ENCODE measurements at regions not wholly inside any gene's neighbourhood (a gene's known extent, or its start where the extent isn't known, plus 50 kb on each side); places are given as distances from the start of the nearest gene placed in this dataset.

DNA sequence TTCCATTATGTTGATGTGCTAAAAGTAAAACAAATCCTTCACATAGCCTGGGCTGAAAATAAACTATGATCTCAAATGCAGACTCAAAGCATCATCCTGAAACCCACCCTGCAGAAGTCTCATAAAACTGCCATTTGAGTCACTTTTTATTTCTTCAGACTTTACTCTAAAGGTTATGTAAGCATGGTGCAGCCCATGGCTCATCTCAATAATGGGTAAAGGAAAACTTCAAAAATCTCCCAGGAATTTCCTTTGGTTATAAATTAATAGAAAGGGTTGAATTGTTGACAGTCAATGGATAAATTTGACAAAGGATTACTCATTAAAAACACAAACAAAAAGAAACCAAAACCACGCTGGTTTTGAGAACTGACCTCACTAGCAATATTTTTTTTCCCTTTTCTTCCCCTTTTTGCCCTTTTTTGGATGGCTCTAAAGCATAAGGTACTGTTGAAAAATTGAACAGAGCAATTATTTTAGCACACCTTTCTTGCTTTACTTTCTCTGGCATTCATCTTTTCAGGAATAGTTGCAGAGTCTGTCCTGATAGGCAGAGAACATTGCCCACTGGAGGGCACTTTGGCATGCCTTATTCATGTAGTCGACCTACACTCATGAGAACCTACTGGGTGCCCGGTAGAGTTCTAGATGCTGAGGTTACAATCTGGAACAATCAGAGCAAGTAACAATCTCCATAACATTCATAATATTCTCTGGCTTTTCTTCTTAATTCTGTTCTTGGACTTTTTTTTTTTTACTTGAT lies 191.4 kb downstream of the TMEM167A start (continued):
- TF ChIP-seq, protein P1, sequence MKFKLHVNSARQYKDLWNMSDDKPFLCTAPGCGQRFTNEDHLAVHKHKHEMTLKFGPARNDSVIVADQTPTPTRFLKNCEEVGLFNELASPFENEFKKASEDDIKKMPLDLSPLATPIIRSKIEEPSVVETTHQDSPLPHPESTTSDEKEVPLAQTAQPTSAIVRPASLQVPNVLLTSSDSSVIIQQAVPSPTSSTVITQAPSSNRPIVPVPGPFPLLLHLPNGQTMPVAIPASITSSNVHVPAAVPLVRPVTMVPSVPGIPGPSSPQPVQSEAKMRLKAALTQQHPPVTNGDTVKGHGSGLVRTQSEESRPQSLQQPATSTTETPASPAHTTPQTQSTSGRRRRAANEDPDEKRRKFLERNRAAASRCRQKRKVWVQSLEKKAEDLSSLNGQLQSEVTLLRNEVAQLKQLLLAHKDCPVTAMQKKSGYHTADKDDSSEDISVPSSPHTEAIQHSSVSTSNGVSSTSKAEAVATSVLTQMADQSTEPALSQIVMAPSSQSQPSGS (IDR thresholded peaks at IDR 0.05; ENCODE audit: low read length): peak; percentile 30; the same call in 1 of the 2 replicates
- TF ChIP-seq NR2C1 (IDR thresholded peaks at IDR 0.05) (no peak), SIX5 (IDR thresholded peaks at IDR 0.05; ENCODE audit: low read depth, low read length, severe bottlenecking) (no peak), MEF2A (IDR thresholded peaks at IDR 0.05; ENCODE audit: insufficient read depth, low read depth, low read length) (peak; percentile 72), MYC (IDR thresholded peaks at IDR 0.05; ENCODE audit: insufficient read depth, insufficient read length, insufficient replicate concordance, low read length, severe bottlenecking) (no peak), RELA (IDR thresholded peaks at IDR 0.05; ENCODE audit: borderline replicate concordance, partially characterized antibody) (peak; percentile 25), TAF1 (IDR thresholded peaks at IDR 0.05; ENCODE audit: borderline replicate concordance, low read depth, low read length) (no peak), TCF3 (IDR thresholded peaks at IDR 0.05; ENCODE audit: borderline replicate concordance, insufficient read depth, low read depth, low read length) (no peak), POLR2AphosphoS2 (IDR thresholded peaks at IDR 0.05; ENCODE audit: low read depth, low read length) (no peak), NFYA (IDR thresholded peaks at IDR 0.05; ENCODE audit: borderline replicate concordance, low read depth, low read length) (no peak), MTA2 (IDR thresholded peaks at IDR 0.05; ENCODE audit: low read depth) (peak; percentile 40; the same call in 1 of the 2 replicates), ATF7 (IDR thresholded peaks at IDR 0.05; ENCODE audit: low read depth) (peak; percentile 76), RAD51 (IDR thresholded peaks at IDR 0.05) (no peak), BMI1 (IDR thresholded peaks at IDR 0.05; ENCODE audit: borderline replicate concordance) (no peak)
- TF ChIP-seq, protein P2, sequence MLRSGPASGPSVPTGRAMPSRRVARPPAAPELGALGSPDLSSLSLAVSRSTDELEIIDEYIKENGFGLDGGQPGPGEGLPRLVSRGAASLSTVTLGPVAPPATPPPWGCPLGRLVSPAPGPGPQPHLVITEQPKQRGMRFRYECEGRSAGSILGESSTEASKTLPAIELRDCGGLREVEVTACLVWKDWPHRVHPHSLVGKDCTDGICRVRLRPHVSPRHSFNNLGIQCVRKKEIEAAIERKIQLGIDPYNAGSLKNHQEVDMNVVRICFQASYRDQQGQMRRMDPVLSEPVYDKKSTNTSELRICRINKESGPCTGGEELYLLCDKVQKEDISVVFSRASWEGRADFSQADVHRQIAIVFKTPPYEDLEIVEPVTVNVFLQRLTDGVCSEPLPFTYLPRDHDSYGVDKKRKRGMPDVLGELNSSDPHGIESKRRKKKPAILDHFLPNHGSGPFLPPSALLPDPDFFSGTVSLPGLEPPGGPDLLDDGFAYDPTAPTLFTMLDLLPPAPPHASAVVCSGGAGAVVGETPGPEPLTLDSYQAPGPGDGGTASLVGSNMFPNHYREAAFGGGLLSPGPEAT (IDR thresholded peaks at IDR 0.05; ENCODE audit: low read depth): 0 out of 2 replicates have a peak, but pooled peaks have one; percentile 36
- TF ChIP-seq, protein P3, sequence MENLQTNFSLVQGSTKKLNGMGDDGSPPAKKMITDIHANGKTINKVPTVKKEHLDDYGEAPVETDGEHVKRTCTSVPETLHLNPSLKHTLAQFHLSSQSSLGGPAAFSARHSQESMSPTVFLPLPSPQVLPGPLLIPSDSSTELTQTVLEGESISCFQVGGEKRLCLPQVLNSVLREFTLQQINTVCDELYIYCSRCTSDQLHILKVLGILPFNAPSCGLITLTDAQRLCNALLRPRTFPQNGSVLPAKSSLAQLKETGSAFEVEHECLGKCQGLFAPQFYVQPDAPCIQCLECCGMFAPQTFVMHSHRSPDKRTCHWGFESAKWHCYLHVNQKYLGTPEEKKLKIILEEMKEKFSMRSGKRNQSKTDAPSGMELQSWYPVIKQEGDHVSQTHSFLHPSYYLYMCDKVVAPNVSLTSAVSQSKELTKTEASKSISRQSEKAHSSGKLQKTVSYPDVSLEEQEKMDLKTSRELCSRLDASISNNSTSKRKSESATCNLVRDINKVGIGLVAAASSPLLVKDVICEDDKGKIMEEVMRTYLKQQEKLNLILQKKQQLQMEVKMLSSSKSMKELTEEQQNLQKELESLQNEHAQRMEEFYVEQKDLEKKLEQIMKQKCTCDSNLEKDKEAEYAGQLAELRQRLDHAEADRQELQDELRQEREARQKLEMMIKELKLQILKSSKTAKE (IDR thresholded peaks at IDR 0.05; ENCODE audit: low read depth, poor library complexity, severe bottlenecking): no peak

Measured in GM12878 (cell line).